Sciatic nerve (tissue), 2 donors: ENCODE measurements at regions not wholly inside any gene's neighbourhood (a gene's known extent, or its start where the extent isn't known, plus 50 kb on each side); places are given as distances from the start of the nearest gene placed in this dataset.
"Not testable (repeated sequence)": the region's sequence is repeated elsewhere in the genome, so short reads cannot be mapped to it uniquely, and the experiment has no call there.

Experiments used
- ATAC-seq: fragments of 200-7000 bp; cut with Tn5 transposase; one replicate; pipeline ENCODE4 v1.9.1; 2020; ENCODE audit warnings: mild to moderate bottlenecking, moderate library complexity
- DNase-seq: peaks from one replicate; pipeline ENCODE4 v3.0.0-alpha.2; 2020; ENCODE audit warnings: low spot score
- intact Hi-C: fragments of 100-400 bp; cut with DNase I; formaldehyde crosslinking; loops from one replicate; pipeline ENCODE4 v1.14.2; 2022
- donor health status: DM: no; HTN: no; CAD: no.
- donor health status: DM: no; HTN: no; CAD: no.

GRCh38 chr17:63275318-63275970 lies 170.7 kb downstream of the CYB561 start:
- DNase-seq (no peak), ATAC-seq (peak; percentile 84)
- intact Hi-C loops = no loop called here

GRCh38 chr17:63275971-63276745 lies 169.9 kb downstream of the CYB561 start:
- ATAC-seq (peak; percentile 69), DNase-seq (no peak)
- intact Hi-C loops = no loop called here

- ATAC-seq = no peak
- no peak for DNase-seq
- intact Hi-C loops = no loop called here
Observed at GRCh38 chr17:63276821-63277220, 169.3 kb downstream of the CYB561 start.

- DNase-seq = no peak
- intact Hi-C loops = no loop called here
- ATAC-seq = no peak
Observed at GRCh38 chr17:63277629-63278028, 168.5 kb downstream of the CYB561 start.

- ATAC-seq (no peak), DNase-seq (no peak)
- intact Hi-C loops = no loop called here
Observed at GRCh38 chr17:63278728-63279442, 167.2 kb downstream of the CYB561 start.

GRCh38 chr17:63279498-63280230 lies 166.4 kb downstream of the CYB561 start:
- intact Hi-C loops = no loop called here
- ATAC-seq (no peak), DNase-seq (no peak)

GRCh38 chr17:63282455-63282854 lies 163.7 kb downstream of the CYB561 start:
- intact Hi-C loops = no loop called here
- ATAC-seq (no peak), DNase-seq (no peak)

- intact Hi-C loops = no loop called here
- ATAC-seq = no peak
- DNase-seq = no peak
Observed at GRCh38 chr17:63285551-63285950, 160.6 kb downstream of the CYB561 start.

- intact Hi-C loops = no loop called here
- ATAC-seq (no peak), DNase-seq (no peak)
Observed at GRCh38 chr17:63286254-63286653, 159.9 kb downstream of the CYB561 start.

GRCh38 chr17:63287006-63287405 lies 159.1 kb downstream of the CYB561 start:
- intact Hi-C loops, ATAC-seq, DNase-seq: not testable (repeated sequence)

GRCh38 chr17:63289931-63290330 lies 156.2 kb downstream of the CYB561 start:
- no peak for ATAC-seq
- intact Hi-C loops = no loop called here
- DNase-seq = no peak

GRCh38 chr17:63290351-63290750 lies 155.8 kb downstream of the CYB561 start:
- intact Hi-C loops = no loop called here
- ATAC-seq (no peak), DNase-seq (no peak)

- ATAC-seq (no peak), DNase-seq (no peak)
- intact Hi-C loops = no loop called here
Observed at GRCh38 chr17:63290784-63291183, 155.3 kb downstream of the CYB561 start.

GRCh38 chr17:63291258-63291657 lies 154.8 kb downstream of the CYB561 start:
- DNase-seq (no peak), ATAC-seq (no peak)
- intact Hi-C loops = no loop called here

GRCh38 chr17:63292421-63292820 lies 153.7 kb downstream of the CYB561 start:
- no peak for DNase-seq
- no peak for ATAC-seq
- intact Hi-C loops = no loop called here

GRCh38 chr17:63293323-63294075 lies 152.6 kb downstream of the CYB561 start:
- intact Hi-C loops = no loop called here
- ATAC-seq (no peak), DNase-seq (no peak)

- intact Hi-C loops = no loop called here
- no peak for DNase-seq
- ATAC-seq = no peak
Observed at GRCh38 chr17:63294776-63295175, 151.3 kb downstream of the CYB561 start.

- intact Hi-C loops = no loop called here
- no peak for DNase-seq
- ATAC-seq = no peak
Observed at GRCh38 chr17:63295288-63295687, 150.8 kb downstream of the CYB561 start.
